ENCODE measurements at regions not wholly inside any gene's neighbourhood (a gene's known extent, or its start where the extent isn't known, plus 50 kb on each side); places are given as distances from the start of the nearest gene placed in this dataset.

GRCh38 chrX:44042116-44042515 lies 68.9 kb upstream of the NDP start:
- no peak for DNase-seq (ENCODE audit: low spot score)

- DNase-seq (ENCODE audit: low spot score) = no peak
These were observed 67.2 kb upstream of the NDP start for GRCh38 chrX:44040406-44040805.

- no peak for DNase-seq (ENCODE audit: low spot score)
These were observed 66.4 kb upstream of the NDP start for GRCh38 chrX:44039556-44039955.

- DNase-seq (ENCODE audit: low spot score) = no peak
These were observed 63.1 kb upstream of the NDP start for GRCh38 chrX:44036336-44036735.

DNA sequence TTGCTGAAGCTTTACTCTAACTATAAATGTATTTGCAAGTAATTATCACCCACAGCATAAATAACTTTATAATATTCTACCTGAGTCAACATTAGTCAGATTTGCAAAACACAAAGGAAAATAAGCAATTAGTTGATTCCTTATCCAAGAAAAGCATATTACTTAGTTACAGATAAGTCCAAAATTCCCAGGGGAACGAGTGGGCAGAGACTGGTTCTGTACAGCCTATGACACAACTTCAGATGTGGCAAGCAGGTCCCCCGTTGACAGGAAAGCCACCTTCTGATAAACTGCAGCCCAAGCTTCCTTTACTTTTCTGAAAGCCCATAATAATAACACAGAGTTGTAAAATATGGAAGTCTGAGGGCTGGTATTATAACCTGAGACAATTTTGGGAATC lies 62.4 kb upstream of the NDP start:
- DNase-seq (ENCODE audit: low spot score) = no peak

DNA sequence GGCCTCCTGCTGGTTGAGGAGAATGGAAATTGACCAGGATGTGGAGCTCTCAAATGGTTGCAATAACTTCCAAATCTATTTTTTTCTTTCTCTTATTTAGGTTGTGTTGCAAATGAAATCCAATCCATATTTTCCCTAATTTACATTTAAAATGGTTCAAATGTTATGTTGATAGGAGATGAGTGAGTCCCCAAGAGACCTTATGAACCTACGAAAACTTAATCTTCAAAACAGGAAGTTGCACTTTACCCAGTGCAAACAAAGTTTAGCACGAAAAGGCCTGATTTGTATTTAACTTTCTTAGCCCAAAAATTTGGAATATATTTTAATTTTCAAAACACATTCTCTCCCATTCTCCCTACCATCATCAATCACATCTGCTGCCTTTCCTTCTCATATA lies 59.3 kb upstream of the NDP start:
- no peak for DNase-seq (ENCODE audit: low spot score)

GRCh38 chrX:44025555-44025954 lies 52.4 kb upstream of the NDP start:
- DNase-seq (ENCODE audit: low spot score) = no peak

Data from SW480 (cell line).